ENCODE measurements at regions not wholly inside any gene's neighbourhood (a gene's known extent, or its start where the extent isn't known, plus 50 kb on each side); places are given as distances from the start of the nearest gene placed in this dataset.
"Not testable (repeated sequence)": the region's sequence is repeated elsewhere in the genome, so short reads cannot be mapped to it uniquely, and the experiment has no call there.

DNA sequence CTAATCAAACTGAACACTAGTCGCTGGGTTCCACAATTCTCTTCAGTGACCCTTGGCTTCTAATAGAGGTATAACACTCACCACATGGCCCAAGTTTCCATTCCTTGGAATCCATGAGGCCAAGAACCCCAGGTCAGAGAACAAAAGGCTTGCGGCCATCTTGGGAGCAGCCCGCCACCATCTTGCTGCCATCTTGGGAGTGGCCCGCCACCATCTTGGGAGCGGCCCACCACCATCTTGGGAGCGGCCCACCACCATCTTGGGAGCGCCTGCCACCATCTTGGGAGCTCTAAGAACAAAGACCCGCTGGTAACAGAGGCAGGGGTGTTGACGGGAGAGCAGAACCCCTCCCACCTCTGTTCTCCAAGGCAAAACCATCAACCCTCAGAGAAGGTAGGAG is 493.4 kb downstream of the MATN1 start:
- no peak for DNase-seq

DNA sequence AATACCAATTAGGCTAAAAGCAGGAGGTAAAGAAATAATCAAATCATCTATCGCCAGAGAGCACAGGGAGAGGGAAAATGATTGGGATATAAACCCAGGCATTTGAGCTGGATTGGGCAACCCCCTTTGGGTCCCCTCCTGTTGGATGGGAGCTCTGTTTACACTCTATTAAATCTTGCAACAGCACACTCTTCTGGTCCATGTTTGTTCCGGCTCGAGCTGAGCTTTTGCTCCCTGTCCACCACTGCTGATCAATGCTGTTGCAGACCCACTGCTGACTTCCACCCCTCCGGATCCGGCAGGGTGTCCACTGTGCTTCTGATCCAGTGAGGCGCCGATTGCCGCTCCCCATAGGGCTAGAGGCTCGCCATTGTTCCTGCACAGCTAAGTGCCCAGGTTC is 493.8 kb downstream of the MATN1 start:
- DNase-seq, result no peak

DNA sequence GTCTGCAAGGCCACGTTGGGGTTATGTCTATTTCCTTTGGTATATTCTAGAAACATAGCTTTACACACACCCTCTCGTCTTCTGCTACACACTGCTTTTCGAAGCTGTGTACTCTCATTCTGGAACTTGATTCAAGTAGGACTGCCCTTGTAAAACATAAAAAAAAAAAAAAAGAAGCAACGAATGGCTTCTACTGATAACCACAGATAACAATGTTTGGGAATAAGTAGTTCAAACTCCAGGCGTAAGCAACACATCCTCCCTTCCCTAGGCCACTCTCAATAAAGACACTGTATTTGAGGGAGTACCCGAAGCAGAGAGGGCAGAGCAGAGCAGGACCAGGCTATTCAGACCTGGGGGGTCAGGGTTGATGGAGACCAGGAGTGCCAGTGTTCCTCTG is 496.7 kb downstream of the MATN1 start:
- no peak for DNase-seq

DNA sequence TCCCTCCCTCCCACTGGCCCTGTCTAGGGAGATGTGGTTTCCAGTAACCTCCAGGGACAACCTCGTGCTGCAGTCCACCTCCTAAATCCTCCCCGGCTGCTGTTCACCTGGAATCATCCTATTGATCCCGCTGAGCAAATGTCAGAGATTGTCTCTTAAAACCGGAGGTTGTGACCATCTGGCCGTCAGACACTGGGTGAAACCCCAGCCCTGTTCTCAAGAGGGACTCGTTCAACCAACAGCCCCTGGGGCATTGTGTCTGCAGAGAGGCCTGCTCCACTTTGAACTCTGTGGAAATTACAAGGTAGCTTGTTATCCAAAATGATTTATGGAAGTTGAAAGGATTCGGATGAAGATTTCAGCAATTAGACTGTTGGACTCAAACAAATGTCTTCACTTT is 498.0 kb downstream of the MATN1 start:
- no peak for DNase-seq

DNA sequence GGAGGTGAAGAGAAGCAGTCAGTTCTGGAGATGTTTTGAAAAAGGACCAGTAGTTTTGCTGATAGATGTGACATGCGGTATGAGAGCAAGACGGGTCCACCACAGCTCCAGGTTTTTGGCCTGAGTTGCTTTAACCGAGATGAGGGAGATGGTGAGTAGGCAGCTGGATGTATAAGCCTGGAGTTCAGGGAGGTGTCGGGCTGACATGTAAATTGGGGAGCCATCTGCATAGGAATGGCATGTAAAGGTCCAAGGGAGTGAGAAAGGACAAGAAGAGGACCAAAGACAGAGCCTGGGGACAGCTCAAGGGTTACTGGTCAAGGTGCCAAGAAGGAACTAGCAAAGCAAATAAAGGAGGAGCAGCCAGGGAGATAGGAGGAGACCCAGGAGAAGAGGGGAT is 503.7 kb downstream of the MATN1 start:
- no peak for DNase-seq

DNA sequence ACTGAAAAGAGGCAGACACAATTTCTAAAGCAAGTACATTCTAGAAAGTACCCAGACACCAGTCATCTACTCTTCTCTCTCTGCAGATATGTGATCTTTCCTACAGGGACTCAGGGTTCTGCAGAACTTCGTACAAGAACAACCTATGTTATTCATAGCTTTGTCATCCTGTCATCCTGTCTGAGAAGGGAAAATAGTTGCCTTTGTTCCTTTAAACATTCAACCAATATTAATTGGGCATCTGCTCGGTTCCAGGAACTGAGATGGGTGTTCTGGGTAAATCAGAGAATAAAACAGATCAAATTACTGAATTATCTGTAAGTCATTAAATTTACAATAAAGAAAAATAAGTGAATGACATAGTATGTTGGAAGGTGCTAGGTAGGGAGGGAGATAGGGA is 504.9 kb downstream of the MATN1 start:
- DNase-seq, result no peak

DNA sequence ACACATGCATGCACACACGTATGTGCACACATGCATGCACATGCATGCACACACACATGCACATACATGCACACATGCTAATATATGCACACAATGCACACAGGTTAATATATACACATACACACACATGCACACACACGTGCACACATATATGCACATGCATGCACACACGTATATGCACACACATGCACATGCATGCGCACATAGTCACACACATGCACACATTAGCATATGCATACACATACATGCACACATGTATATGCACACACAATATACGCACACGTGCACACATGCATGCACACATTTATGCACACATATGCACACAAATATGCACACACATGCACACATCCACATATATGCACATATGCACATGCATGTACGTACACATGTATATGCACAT is 506.8 kb downstream of the MATN1 start:
- DNase-seq, result no peak

DNA sequence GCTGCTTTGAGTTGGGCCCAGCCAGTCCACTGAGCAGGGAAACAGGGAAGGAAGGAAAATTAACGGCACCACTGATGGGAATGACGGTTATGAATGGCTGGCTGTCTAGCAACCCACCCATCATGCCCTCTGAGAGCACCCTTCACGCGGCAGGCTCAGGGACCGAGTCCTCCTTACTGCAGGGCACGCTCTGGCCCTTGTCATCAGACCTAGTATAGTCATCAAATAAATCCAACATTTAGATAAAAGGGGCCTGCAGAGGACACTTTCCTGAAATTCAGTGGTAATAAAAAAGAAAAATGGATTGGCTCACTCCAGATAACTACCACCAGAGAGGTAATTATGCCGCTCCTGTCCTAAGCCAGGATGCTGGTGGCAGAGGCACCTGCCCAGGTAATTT is 509.4 kb downstream of the MATN1 start:
- DNase-seq, result no peak

DNA sequence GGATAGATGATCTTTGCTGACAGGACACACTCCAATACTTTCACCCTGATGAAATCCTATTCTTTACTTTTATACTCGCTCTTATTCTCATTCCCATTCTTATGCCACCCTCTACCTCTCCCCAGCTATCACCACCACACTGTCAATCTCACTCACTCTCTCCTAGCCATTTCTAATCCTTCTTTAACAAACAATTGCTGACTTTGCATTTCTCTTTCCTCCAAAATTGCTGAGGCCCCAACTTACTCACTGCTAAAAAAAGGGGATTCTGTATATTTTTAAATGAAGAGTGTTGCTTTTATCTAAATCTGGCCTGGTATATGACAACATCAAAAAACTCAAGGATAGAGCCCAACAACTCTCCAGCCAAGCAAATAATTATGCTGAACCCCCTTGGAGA is 515.4 kb downstream of the MATN1 start:
- DNase-seq, result not testable (repeated sequence)

DNA sequence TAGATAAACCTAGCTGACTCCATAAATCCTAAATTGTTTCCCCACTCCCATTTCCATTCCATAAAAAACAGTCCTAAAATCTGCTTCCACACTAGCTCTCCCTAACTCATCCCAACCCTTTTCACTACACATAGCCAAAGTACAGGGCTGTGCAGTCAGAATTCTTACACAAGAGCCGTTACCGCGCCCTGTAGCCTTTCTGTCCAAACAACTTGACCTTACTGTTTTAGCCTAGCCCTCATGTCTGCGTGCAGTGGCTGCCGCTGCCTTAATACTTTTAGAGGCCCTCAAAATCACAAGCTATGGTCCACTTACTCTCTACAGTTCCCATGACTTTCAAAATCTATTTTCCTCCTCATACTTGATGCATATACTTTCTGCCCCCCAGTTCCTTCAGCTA is 516.8 kb downstream of the MATN1 start:
- DNase-seq, result not testable (repeated sequence)

DNA sequence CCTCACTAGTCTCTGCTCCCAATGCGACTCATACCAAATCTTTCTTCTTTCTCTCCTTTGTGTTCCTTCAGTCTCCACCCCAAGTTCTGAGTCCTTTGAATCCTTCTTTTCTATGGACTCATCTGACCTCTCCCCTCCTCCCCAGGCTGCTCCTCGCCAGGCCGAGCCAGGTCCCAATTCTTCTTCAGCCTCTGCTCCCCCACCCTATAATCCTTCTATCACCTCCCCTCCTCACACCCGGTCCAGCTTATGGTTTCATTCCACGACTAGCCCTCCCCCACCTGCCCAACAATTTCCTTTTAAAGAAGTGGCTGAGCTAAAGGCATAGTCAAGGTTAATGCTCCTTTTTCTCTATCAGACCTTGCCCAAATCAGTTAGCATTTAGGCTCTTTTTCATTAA is 518.5 kb downstream of the MATN1 start:
- DNase-seq, result not testable (repeated sequence)

DNA sequence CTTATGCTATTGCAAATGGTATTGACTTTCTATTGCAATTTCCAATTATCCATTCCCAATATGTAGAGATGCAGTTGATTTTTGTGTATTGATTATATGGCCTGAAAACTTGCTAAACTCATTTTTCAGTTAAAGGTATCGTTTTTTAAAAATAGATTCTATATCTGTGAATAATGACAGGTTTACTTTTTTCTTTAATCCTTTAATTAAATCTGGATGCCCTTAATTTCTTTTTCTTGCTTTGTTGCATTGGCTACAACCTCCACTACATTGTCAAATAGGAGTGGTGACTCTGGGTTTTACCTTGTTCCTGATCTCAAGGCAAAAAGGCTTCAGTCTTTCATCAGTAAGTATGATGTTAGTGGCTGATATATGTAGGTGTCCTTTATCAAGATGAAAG is 522.4 kb downstream of the MATN1 start:
- DNase-seq, result no peak

DNA sequence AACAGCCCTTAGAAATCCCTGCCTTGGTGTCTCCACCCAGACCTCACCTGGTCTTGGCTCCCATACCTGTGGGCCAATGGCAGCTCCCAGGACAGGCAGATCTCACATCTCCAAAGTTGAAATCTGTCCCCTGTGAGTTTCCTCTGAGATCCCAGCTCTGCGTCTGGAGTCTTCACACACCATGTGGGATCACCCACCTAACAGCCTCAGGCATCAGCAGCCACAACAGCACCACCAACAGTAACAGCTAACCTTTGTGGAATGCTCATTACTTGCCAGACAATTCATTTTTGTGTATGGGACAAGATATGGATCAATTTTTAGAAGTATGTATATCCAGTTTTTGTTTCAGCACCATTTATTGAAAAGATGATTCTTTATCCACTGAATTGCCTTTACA is 523.2 kb downstream of the MATN1 start:
- no peak for DNase-seq

DNA sequence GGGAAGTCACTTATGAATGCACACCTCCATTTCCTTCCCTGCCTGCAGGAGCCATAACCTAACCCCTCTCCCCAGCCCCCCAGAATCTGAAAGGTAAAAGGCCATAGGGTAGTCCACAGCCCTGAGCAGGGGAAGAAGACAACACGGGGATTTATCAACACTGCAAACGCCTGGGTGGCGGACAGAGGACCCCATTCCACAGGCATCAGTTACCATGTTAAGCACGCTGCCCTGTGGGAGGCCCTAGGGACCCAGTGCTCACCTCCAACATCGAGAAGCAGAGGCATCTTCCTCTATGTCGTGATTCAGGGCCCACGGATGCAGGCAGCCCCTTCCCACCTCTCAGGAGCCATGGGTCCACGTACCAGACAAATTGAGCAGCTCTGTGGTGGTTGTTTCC is 523.8 kb downstream of the MATN1 start:
- no peak for DNase-seq

DNA sequence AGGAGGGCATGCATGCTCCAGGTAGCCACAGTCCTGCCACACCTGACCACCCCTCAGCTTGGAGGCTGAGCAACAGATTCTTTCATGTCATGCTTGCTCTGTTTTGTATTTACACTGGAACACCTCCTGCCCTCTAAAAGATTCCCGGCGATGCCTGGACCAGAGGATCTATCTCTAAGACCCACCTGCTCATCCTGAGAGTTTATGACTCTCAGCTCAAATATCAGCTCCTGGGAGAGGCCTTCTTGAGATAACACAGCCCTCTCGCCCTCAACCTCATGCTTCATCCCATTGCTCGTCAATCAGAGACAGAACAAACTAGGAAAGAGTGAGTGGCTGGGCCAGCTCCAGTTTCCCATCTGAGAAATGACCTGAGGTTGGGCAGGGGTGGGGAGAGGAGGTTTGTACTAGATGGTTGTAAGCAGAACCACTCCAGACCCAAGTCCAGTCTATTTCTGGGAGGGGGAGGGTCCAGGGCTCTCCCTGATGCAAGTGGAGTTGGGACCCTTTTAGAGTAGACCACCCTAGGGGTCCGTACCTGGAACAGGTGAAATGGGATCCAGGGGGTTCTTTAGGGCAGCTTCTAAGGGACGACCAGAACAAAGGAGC is 524.5 kb downstream of the MATN1 start:
- no peak for DNase-seq

DNA sequence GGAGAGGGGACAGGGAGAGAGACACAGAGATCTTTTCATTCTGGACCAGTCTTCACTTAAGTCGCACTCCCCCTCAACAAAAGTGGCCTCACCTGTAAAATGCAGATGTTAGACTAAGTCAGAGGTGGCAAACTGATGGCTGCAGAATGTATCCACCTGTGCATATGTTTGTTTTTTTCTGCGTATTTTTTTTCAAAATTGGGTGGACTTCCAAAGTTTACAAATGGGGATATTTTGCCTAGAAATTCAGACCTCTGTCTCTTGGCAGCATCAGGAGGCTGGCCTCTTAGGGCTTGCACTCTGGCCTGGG is 525.0 kb downstream of the MATN1 start:
- no peak for DNase-seq

DNA sequence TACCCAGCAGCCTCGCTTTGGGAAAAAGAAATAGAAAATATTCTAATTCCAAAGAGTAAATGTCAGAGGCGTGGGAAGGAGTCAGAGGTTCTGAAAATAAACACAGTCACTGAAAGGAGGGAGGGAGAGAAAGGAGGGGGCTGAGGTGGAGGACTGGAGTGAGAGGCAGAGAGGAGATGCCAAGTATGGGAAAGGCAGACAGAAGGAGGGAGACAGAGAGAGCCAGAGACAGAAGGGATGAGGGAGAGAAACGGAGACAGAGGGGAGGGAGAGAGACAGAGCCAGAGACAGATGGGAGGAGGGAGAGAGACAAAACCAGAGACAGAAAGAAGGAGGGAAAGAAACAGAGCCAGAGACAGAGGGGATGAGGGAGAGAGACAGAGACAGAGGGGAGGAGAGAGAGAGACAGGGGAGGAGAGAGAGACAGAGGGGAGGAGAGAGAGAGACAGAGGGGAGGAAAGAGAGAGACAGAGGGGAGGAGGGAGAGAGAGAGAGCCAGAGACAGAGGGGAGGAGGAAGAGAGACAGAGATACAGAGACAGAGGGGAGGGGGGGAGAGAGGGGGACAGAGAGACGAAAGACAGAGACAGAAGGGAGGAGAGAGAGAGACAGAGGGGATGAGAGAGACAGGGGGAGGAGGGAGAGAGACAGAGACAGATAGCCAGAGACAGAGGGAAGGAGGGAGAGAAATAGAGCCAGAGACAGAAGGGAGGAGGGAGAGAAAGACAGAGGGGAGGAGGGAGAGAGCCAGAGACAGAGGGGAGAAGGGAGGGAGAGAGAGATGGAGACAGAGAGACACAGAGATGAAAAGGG is 525.5 kb downstream of the MATN1 start:
- DNase-seq, result no peak

DNA sequence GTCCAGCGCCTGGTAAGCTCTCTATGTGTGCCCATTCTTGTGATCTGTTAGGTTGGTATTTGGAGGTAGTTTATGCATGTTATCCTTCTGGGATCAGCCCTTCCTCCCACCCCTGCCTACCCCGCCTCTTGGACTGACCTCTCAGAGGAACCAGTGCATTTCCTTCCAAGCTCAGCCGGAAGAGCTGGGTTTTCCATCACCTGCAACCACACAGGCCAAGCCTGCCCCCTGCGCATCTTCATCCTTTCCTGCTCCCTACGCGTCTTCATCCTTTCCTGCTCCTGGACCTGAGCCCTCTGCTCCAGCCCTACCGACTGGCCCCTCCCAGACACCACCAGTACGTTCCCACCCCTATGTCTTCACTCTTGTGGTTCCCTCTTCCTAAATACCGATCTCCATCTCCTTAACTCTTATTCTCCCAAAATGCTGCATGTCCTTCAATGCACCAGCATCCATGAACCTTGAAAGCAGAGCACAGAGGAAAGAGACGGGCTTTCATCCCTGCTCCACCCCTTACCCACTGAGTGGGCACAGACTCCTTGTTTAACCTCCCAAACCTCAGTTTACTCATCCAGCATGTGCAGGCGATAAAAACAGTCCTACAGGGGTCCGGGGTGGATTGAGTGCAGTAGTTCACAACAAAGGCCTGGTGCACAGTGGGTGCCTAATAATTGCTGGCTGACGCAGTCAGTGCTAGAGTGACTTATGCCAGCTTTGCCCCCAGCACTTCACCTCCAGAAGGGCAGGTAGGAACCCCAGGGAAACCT is 526.3 kb downstream of the MATN1 start:
- DNase-seq, result no peak

DNA sequence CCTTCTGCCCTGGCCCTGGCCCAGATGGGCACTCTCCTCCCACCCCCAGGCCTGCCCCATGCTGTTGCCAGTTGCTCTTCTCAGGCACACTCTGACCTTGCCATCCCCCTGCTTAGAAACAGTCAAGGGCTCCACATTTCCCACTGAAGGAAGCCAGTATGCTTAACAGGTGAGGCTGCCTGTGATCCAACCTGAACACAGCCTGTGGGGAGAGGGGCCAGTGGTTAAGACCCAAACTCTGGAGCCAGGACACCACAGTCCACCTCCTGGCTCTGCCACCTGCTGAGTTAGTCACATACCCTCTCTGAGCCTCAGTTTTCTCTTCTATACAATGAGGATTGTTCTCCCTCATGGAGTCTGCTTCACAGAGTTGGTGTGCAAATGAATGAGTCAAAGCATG is 526.9 kb downstream of the MATN1 start:
- DNase-seq, result no peak

DNA sequence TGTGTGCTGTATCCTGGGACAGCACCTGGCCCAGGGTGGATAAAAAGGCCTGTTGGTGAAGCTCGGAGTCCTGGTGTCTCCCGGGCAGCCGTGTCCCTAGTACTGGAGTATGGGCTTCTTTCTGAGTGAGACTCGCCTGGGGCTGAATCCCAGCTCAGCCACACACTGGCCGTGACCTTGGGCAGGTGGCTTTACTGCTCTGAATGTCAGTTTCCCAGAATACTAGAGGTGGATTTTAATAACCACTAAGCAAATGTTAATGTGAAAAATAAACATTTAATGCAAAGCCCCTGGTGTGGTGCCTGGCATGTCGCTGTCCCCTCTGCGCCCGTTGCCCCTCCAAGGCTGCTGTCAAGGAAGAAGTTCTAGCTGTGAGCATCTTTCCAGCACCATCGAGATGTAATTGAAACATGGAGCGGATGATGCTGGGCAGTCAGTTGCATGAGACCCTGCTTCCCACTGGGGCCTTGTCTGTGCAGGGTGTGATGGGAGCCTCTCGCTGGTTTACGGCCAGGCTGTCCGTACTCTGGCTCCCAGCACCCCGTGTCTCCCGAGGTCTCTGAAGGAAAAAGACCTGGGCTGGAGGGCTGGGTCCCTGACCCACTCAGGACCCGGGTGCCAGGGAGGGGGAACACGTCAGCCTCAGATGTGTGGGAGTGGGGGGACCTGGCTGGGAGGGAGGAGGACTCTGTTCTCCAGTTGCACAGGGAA is 527.8 kb downstream of the MATN1 start:
- DNase-seq, result no peak

DNA sequence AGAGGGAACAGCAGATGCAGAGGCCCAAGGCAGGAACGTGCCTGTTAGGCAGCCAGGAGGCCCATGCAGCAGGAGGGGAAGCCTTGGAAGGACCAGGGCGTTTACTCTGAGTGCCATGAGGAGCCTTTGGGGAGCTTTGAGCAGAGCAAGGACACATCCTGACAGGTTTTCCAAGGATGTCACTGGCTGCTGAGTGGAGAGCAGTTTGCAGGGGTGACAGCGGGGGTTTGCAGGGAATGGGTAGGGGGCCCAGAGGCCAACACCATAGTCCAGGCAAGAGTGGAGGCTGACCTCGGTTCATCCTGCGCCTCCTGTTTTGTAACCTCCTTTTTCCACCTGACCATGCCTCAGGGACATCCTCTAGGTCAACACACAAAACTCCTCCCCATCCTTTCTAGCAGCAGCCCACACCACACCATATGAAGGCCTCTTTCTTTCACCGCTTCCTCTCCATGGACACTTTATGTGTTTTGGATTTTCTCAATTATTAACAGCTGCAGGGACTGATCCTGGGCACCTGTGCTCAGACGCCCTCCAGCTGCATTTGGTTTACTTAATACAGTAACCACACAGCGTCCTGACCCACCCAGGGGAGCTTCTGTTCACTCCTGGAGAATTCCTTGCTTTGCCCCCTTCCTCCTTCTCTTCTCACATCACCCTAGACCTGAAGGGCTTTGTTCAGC is 528.5 kb downstream of the MATN1 start:
- no peak for DNase-seq

DNA sequence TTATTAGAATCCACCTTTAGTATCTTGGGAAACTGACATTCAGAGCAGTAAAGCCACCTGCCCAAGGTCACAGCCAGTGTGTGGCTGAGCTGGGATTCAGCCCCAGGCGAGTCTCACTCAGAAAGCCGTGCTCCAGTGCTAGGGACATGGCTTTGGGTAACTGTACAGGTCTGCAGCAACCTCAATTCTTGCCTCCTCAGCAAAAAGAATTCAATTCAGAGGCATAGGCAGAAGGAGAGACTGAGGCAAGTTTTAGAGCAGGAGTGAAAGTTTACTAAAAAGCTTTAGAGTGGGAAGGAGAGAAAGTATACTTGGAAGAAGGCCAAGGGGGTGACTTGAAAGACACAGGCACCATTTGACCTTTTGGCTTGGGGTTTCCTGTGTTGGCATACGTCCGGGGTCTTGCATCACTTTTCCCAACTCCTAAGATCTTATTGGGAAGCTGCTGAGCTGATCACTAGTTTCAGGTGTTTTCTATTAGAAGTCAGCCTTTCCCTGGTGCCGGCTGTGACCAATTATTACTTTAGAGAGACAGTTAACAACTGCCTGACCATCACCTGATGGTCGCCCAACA is 529.3 kb downstream of the MATN1 start:
- no peak for DNase-seq
